ENCODE measurements at regions not wholly inside any gene's neighbourhood (a gene's known extent, or its start where the extent isn't known, plus 50 kb on each side); places are given as distances from the start of the nearest gene placed in this dataset.

DNA sequence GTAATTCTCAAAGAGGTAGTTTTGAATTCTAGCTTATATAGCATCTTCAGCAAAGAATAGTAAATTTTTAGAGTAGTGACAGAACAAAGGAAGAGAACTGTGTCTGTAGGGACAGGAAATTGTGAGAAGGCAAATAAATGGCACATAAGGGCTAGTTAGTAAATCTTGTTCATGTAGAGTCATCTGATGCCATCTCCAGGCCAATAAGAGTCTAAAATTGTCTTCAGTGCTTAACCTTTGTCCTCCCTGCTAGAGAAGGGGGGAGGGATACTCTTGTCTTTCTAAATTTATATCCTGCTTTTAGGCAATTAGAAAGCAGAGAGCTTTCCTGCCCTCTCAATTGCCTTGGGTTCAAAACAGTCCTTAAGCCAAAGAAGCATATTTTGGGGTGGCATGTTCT is 87.0 kb upstream of the DNAJC19 start:
- DNase-seq (ENCODE audit: low read depth): no peak

DNA sequence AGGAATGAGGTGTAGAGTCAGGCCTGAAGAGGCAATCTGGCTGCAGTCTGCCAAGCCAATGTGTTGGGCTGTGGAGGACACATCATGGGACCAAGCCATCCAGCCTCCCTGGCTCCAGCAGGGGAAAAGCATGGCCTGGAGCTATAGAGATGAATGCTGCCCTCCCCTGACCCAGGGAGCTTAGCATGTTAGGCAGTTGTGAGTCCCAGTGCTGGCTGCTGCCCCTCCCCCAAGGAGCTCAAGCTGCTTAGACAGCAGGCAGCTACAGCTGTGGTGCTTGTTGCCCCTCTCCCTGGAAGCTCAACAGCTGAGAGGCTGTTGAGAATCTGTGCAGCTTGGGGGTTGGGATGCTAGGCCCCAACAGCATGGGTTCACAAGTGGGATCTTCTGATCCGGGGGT is 85.6 kb upstream of the DNAJC19 start:
- no peak for DNase-seq (ENCODE audit: low read depth)

GRCh38 chr3:181066143-181067087 is 76.9 kb upstream of the DNAJC19 start:
- no peak for DNase-seq (ENCODE audit: low read depth)

GRCh38 chr3:181056136-181056732 is 66.7 kb upstream of the DNAJC19 start:
- no peak for DNase-seq (ENCODE audit: low read depth)

DNA sequence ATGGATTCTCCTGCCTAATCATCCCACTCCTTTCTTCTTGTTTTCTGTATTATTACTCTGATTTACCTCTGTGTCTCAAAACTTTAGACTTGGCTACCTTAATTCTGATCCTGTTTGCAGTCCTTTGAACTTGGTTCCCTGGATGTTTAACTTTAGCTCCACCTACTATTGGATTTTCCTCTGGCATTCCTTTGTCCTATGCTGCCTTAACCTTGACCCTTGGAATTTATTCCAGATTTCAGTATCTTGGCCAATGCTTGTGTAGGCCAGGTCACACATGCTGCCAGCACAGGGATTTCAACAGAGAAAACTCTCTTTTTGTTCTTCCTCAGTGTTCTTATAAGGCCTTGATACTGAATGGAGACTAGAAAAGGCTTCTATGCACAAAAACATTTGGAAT is 65.0 kb upstream of the DNAJC19 start:
- no peak for DNase-seq (ENCODE audit: low read depth)

- DNase-seq (ENCODE audit: low read depth): peak; percentile 79
These were observed 62.7 kb upstream of the DNAJC19 start for GRCh38 chr3:181052256-181052655.

- no peak for DNase-seq (ENCODE audit: low read depth)
These were observed 61.2 kb upstream of the DNAJC19 start for GRCh38 chr3:181050738-181051137.

GRCh38 chr3:181040030-181040429 is 50.5 kb upstream of the DNAJC19 start:
- no peak for DNase-seq (ENCODE audit: low read depth)
